Transverse colon (tissue), 3 donors: ENCODE measurements at regions not wholly inside any gene's neighbourhood (a gene's known extent, or its start where the extent isn't known, plus 50 kb on each side); places are given as distances from the start of the nearest gene placed in this dataset.

ENCODE experiments used
- CTCF ChIP-seq, 5 experiments: fragments of 200-600 bp in 3 of 5; fragments of 450-650 bp in 2 of 5; sonication (generic) in 3 of 5; IDR thresholded peaks; 1 replicate in 2 of 5; 2 replicates in 3 of 5; pipeline ENCODE4 v1.5.1; 2016 to 2017; ENCODE audit warnings: antibody characterized with exemption in 5 of 5, inconsistent platforms in 3 of 5, mild to moderate bottlenecking in 2 of 5, moderate library complexity in 1 of 5
- POLR2A ChIP-seq: fragments of 450-650 bp; IDR thresholded peaks from one replicate; pipeline ENCODE4 v1.6.1; 2016; ENCODE audit warnings: antibody characterized with exemption, mild to moderate bottlenecking, moderate library complexity

DNA sequence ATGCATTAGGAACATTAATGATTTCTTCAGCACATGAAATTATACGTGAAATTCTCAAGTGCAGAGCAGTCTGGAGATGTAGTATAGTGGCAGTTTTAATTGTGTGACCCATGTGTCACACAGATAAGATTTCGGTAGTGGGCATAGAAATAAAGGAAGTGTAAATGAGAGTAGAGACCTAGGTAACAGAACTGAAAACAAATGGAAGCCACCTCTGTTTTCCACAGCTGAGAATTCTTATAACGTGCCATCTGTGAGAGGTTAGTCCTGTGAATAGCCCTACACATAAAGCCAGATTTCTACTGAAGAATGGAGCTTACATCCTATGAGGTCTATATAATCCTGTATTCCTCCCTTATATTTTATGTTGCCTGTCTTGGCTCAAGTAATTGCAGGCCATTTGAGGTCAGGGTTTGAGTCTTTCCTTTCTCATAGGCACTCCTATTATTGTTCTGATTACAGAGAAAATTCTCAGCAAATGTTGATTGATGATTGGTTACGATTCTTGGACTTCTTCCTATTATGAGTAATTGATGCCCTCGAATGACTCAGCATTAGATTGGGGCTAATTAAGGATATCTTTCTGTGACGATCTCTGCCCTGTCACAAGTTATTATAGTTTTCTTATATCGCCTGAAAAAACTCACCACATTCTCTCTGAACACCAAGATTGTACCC, 258.2 kb downstream of the KIF20B start:
- no peak for TF ChIP-seq CTCF (IDR thresholded peaks at IDR 0.05)
- TF ChIP-seq POLR2A: no peak
